WTC11 (cell line): ENCODE measurements at regions not wholly inside any gene's neighbourhood (a gene's known extent, or its start where the extent isn't known, plus 50 kb on each side); places are given as distances from the start of the nearest gene placed in this dataset.

Experiments used
- ATAC-seq: fragments of 200-7000 bp; cut with Tn5 transposase; 2 replicates; pipeline ENCODE4 v1.10.0; 2021; ENCODE audit warnings: mild to moderate bottlenecking, moderate library complexity
- CTCF ChIA-PET: fragments of 300-600 bp; sonication (Branson Sonifier 250); formaldehyde crosslinking; loops from one replicate; lab custom pipeline; 2021; ENCODE audit warnings: antibody characterized with exemption; lab: Charles Lee
- POLR2A ChIA-PET: fragments of 350-600 bp; sonication (Branson Sonifier 250); formaldehyde crosslinking; loops from one replicate; lab custom pipeline; 2021; ENCODE audit warnings: antibody characterized with exemption; lab: Charles Lee
- DNase-seq: peaks from one replicate; pipeline ENCODE4 v3.0.0; 2021; ENCODE audit warnings: low spot score
- H3K27ac Mint-ChIP-seq: 2 replicates; pipeline ENCODE4 v1.8.0; 2021; ENCODE audit warnings: mixed read lengths
- H3K27me3 Mint-ChIP-seq: 2 replicates; pipeline ENCODE4 v1.8.0; 2021; ENCODE audit warnings: low read depth, mild to moderate bottlenecking, moderate library complexity, mixed read lengths
- H3K36me3 Mint-ChIP-seq: 2 replicates; pipeline ENCODE4 v1.8.0; 2021; ENCODE audit warnings: mixed read lengths
- H3K4me1 Mint-ChIP-seq: 2 replicates; pipeline ENCODE4 v1.8.0; 2022; ENCODE audit warnings: mixed read lengths
- H3K4me3 Mint-ChIP-seq: 2 replicates; pipeline ENCODE4 v1.8.0; 2021; ENCODE audit warnings: mild to moderate bottlenecking, moderate library complexity, mixed read lengths
- H3K9me3 Mint-ChIP-seq: 2 replicates; pipeline ENCODE4 v1.8.0; 2021; ENCODE audit warnings: mixed read lengths
- CREM ChIP-seq: sonication (generic); formaldehyde crosslinking; IDR thresholded peaks from 2 replicates; pipeline ENCODE4 v1.8.1; 2022; ENCODE audit warnings: mild to moderate bottlenecking, missing genetic modification reagents, moderate library complexity
- HMGA2 ChIP-seq: fragments of 250-450 bp; sonication (Bioruptor Pico); IDR thresholded peaks from 2 replicates; pipeline ENCODE4 v1.4.0; 2021; ENCODE audit warnings: mild to moderate bottlenecking, moderate library complexity
- JAZF1 ChIP-seq: fragments of 250-450 bp; sonication (Bioruptor Pico); IDR thresholded peaks from 2 replicates; pipeline ENCODE4 v1.9.0; 2021; ENCODE audit warnings: moderate library complexity, mild to moderate bottlenecking, inconsistent platforms
- NR3C1 ChIP-seq: sonication (generic); formaldehyde crosslinking; conservative IDR thresholded peaks from 2 replicates; pipeline ENCODE4 v1.8.1; 2023; ENCODE audit warnings: low read depth, mild to moderate bottlenecking, missing genetic modification reagents
- SOX15 ChIP-seq: fragments of 250-450 bp; sonication (Bioruptor Pico); IDR thresholded peaks from 2 replicates; pipeline ENCODE4 v1.9.0; 2021; ENCODE audit warnings: mild to moderate bottlenecking
- TEAD1 ChIP-seq: sonication (generic); formaldehyde crosslinking; IDR thresholded peaks from 2 replicates; pipeline ENCODE4 v1.8.0; 2022; ENCODE audit warnings: mild to moderate bottlenecking, missing genetic modification reagents
- TEAD4 ChIP-seq: sonication (generic); formaldehyde crosslinking; IDR thresholded peaks from 2 replicates; pipeline ENCODE4 v1.8.0; 2022; ENCODE audit warnings: mild to moderate bottlenecking, missing genetic modification reagents
- TF ChIP-seq, protein P1 (sequence below): fragments of 200-600 bp; IDR thresholded peaks from 2 replicates; pipeline ENCODE4 v1.8.0; 2022; ENCODE audit warnings: antibody characterized with exemption
- TF ChIP-seq, protein P2 (sequence below): sonication (generic); formaldehyde crosslinking; IDR thresholded peaks from 2 replicates; pipeline ENCODE4 v1.8.0; 2022; ENCODE audit warnings: mild to moderate bottlenecking, missing genetic modification reagents
- TF ChIP-seq, protein P3 (sequence below): fragments of 250-450 bp; sonication (Bioruptor Pico); IDR thresholded peaks from 2 replicates; pipeline ENCODE4 v1.8.0; 2021; ENCODE audit warnings: mild to moderate bottlenecking
- TF ChIP-seq, protein P4 (sequence below): sonication (generic); formaldehyde crosslinking; IDR thresholded peaks from 2 replicates; pipeline ENCODE4 v1.8.1; 2022; ENCODE audit warnings: low read depth, mild to moderate bottlenecking, moderate library complexity, missing genetic modification reagents, borderline replicate concordance
- TF ChIP-seq, protein P5 (sequence below): fragments of 250-450 bp; sonication (Bioruptor Pico); conservative IDR thresholded peaks from 2 replicates; pipeline ENCODE4 v1.9.0; 2021; ENCODE audit warnings: mild to moderate bottlenecking
- TF ChIP-seq, protein P6 (sequence below): sonication (generic); formaldehyde crosslinking; conservative IDR thresholded peaks from 2 replicates; pipeline ENCODE4 v1.8.1; 2022; ENCODE audit warnings: mild to moderate bottlenecking, missing genetic modification reagents
- TF ChIP-seq, protein P7 (sequence below): sonication (generic); formaldehyde crosslinking; IDR thresholded peaks from 2 replicates; pipeline ENCODE4 v1.8.0; 2022; ENCODE audit warnings: mild to moderate bottlenecking, missing genetic modification reagents
- TF ChIP-seq, protein P8 (sequence below): sonication (generic); formaldehyde crosslinking; IDR thresholded peaks from 2 replicates; pipeline ENCODE4 v1.8.1; 2022; ENCODE audit warnings: mild to moderate bottlenecking, missing genetic modification reagents, moderate library complexity, borderline replicate concordance
- TF ChIP-seq, protein P9 (sequence below): sonication (generic); formaldehyde crosslinking; IDR thresholded peaks from 2 replicates; pipeline ENCODE4 v1.8.1; 2023; ENCODE audit warnings: mild to moderate bottlenecking, missing genetic modification reagents

DNA sequence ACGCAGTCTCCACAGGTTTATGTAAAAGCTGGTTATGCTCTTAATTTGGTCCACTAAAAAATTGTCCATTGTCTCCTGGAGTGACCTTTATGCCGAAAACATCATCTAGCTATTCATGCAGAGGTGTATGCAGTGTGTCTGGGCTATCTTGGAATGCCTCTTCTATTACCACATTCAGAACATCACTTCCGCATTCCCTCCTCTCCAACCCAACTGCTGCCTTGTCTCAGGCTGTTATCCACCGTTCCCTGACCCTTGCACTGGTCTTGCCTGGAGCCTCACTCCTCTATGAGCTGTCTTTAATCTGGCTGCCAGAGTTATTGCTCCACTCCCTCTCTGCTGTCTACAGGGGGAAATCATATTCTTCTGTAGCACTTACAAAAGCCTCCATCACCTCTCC, 214.1 kb upstream of the ANKRD55 start (continued):
- TF ChIP-seq, protein P1, sequence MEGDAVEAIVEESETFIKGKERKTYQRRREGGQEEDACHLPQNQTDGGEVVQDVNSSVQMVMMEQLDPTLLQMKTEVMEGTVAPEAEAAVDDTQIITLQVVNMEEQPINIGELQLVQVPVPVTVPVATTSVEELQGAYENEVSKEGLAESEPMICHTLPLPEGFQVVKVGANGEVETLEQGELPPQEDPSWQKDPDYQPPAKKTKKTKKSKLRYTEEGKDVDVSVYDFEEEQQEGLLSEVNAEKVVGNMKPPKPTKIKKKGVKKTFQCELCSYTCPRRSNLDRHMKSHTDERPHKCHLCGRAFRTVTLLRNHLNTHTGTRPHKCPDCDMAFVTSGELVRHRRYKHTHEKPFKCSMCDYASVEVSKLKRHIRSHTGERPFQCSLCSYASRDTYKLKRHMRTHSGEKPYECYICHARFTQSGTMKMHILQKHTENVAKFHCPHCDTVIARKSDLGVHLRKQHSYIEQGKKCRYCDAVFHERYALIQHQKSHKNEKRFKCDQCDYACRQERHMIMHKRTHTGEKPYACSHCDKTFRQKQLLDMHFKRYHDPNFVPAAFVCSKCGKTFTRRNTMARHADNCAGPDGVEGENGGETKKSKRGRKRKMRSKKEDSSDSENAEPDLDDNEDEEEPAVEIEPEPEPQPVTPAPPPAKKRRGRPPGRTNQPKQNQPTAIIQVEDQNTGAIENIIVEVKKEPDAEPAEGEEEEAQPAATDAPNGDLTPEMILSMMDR, result no peak
- TF ChIP-seq TEAD4 (CRISPR knock-in tag) (no peak), TEAD1 (CRISPR knock-in tag) (no peak), JAZF1 (CRISPR knock-in tag) (no peak), HMGA2 (CRISPR knock-in tag) (no peak)

DNA sequence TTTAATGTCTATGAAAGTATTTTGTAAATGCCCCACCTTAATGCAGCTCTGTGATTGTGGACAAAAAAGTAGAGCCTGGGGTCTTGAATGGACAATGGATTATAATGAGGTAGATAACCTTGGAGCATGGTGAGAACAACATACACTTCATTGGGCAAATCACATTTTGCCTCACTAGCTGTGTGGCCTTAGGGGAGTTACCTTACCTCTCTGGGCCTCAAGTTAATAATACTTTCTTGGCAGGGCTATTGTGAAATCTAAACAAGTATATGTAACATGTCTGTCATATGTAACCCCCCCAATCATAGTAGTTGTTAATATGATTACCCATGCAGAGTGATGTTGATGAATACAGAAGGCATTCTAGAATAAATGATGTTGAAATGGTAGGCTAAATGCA, 213.6 kb upstream of the ANKRD55 start:
- Mint-ChIP-seq H3K27me3 (no peaks in the 10 kb centered on the region), H3K4me3 (no peak overlapping the region), H3K36me3 (no peaks in the 10 kb centered on the region), H3K4me1 (no peaks in the 10 kb centered on the region), H3K27ac (no peak overlapping the region), H3K9me3 (no peaks in the 10 kb centered on the region)
- ChIA-PET CTCF (no interaction called here), POLR2A (no interaction called here)
- no peak for DNase-seq
- no peak for ATAC-seq
- TF ChIP-seq, protein P2, sequence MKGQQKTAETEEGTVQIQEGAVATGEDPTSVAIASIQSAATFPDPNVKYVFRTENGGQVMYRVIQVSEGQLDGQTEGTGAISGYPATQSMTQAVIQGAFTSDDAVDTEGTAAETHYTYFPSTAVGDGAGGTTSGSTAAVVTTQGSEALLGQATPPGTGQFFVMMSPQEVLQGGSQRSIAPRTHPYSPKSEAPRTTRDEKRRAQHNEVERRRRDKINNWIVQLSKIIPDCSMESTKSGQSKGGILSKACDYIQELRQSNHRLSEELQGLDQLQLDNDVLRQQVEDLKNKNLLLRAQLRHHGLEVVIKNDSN (CRISPR knock-in tag), result no peak
- TF ChIP-seq, protein P3, sequence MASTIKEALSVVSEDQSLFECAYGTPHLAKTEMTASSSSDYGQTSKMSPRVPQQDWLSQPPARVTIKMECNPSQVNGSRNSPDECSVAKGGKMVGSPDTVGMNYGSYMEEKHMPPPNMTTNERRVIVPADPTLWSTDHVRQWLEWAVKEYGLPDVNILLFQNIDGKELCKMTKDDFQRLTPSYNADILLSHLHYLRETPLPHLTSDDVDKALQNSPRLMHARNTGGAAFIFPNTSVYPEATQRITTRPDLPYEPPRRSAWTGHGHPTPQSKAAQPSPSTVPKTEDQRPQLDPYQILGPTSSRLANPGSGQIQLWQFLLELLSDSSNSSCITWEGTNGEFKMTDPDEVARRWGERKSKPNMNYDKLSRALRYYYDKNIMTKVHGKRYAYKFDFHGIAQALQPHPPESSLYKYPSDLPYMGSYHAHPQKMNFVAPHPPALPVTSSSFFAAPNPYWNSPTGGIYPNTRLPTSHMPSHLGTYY, result no peak
- TF ChIP-seq, protein P4, sequence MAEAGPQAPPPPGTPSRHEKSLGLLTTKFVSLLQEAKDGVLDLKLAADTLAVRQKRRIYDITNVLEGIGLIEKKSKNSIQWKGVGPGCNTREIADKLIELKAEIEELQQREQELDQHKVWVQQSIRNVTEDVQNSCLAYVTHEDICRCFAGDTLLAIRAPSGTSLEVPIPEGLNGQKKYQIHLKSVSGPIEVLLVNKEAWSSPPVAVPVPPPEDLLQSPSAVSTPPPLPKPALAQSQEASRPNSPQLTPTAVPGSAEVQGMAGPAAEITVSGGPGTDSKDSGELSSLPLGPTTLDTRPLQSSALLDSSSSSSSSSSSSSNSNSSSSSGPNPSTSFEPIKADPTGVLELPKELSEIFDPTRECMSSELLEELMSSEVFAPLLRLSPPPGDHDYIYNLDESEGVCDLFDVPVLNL, result no peak
- TF ChIP-seq, protein P5, sequence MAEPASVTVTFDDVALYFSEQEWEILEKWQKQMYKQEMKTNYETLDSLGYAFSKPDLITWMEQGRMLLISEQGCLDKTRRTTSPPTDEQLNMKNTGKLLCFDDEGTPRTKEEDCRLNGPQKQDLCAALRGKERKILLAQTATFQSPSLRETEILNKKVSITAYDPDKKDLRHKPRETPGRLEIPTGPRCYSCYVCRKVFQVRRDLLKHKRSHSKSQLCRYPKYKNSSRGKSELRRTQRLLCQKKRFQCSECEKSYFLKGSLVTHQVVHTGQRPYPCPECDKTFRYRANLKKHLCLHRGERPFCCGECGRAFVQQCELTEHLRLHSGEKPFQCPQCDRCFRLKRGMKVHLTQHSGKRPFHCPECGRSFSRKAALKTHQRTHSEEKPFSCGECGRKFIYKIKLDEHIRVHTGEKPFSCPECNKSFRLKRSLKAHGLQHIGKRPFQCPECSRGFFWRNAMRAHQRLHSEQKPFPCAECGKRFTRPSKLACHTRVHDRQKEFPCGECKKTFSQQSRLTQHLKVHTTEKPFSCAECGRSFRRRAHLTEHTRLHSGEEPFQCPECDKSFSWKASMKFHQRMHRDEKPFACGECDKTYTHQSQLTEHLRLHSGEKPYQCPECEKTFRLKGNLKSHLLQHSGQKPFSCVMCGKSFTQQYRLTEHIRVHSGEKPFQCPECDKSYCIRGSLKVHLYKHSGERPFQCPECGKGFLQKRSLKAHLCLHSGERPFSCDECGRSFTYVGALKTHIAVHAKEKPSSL, result no peak
- TF ChIP-seq, protein P6, sequence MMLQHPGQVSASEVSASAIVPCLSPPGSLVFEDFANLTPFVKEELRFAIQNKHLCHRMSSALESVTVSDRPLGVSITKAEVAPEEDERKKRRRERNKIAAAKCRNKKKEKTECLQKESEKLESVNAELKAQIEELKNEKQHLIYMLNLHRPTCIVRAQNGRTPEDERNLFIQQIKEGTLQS (CRISPR knock-in tag), result no peak
- TF ChIP-seq, protein P7, sequence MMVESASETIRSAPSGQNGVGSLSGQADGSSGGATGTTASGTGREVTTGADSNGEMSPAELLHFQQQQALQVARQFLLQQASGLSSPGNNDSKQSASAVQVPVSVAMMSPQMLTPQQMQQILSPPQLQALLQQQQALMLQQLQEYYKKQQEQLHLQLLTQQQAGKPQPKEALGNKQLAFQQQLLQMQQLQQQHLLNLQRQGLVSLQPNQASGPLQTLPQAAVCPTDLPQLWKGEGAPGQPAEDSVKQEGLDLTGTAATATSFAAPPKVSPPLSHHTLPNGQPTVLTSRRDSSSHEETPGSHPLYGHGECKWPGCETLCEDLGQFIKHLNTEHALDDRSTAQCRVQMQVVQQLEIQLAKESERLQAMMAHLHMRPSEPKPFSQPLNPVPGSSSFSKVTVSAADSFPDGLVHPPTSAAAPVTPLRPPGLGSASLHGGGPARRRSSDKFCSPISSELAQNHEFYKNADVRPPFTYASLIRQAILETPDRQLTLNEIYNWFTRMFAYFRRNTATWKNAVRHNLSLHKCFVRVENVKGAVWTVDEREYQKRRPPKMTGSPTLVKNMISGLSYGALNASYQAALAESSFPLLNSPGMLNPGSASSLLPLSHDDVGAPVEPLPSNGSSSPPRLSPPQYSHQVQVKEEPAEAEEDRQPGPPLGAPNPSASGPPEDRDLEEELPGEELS (CRISPR knock-in tag), result no peak
- TF ChIP-seq NR3C1 (CRISPR knock-in tag) (no peak), SOX15 (no peak), CREM (CRISPR knock-in tag) (no peak)
- TF ChIP-seq, protein P8, sequence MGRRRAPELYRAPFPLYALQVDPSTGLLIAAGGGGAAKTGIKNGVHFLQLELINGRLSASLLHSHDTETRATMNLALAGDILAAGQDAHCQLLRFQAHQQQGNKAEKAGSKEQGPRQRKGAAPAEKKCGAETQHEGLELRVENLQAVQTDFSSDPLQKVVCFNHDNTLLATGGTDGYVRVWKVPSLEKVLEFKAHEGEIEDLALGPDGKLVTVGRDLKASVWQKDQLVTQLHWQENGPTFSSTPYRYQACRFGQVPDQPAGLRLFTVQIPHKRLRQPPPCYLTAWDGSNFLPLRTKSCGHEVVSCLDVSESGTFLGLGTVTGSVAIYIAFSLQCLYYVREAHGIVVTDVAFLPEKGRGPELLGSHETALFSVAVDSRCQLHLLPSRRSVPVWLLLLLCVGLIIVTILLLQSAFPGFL (CRISPR knock-in tag), result no peak
- TF ChIP-seq, protein P9, sequence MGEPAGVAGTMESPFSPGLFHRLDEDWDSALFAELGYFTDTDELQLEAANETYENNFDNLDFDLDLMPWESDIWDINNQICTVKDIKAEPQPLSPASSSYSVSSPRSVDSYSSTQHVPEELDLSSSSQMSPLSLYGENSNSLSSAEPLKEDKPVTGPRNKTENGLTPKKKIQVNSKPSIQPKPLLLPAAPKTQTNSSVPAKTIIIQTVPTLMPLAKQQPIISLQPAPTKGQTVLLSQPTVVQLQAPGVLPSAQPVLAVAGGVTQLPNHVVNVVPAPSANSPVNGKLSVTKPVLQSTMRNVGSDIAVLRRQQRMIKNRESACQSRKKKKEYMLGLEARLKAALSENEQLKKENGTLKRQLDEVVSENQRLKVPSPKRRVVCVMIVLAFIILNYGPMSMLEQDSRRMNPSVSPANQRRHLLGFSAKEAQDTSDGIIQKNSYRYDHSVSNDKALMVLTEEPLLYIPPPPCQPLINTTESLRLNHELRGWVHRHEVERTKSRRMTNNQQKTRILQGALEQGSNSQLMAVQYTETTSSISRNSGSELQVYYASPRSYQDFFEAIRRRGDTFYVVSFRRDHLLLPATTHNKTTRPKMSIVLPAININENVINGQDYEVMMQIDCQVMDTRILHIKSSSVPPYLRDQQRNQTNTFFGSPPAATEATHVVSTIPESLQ (CRISPR knock-in tag), result no peak
